Tibial nerve (tissue), 4 donors: ENCODE measurements at regions not wholly inside any gene's neighbourhood (a gene's known extent, or its start where the extent isn't known, plus 50 kb on each side); places are given as distances from the start of the nearest gene placed in this dataset.
A peak's percentile ranks its signal among the peaks of the same experiment; 100 is the strongest.

Experiments
- DNase-seq, 2 donors: peaks; one replicate each; pipeline ENCODE4 v3.0.0-alpha.2; 2019; ENCODE audit warnings: low spot score in 2 of 2
- H3K27ac ChIP-seq, 4 donors: fragments of 200-600 bp; sonication (generic) in 3 of 4; one replicate each; pipeline ENCODE4 v1.5.1; 2017 to 2019; ENCODE audit warnings: mild to moderate bottlenecking in 1 of 4
- H3K27me3 ChIP-seq, 2 donors: fragments of 200-600 bp; sonication (generic) in 1 of 2; one replicate each; pipeline versions ENCODE4 v1.5.1 to v1.6.0; 2017 to 2019
- H3K36me3 ChIP-seq, 3 donors: fragments of 200-600 bp; sonication (generic); one replicate each; pipeline ENCODE4 v1.5.1; 2018 to 2019
- H3K4me1 ChIP-seq, 4 donors: fragments of 200-600 bp; sonication (generic) in 3 of 4; one replicate each; pipeline ENCODE4 v1.5.1; 2017 to 2019
- H3K4me3 ChIP-seq, 4 donors: fragments of 200-600 bp; sonication (generic) in 3 of 4; one replicate each; pipeline ENCODE4 v1.5.1; 2017 to 2019; ENCODE audit warnings: mild to moderate bottlenecking in 1 of 4, moderate library complexity in 1 of 4
- H3K9me3 ChIP-seq, 4 donors: fragments of 200-600 bp; sonication (generic) in 3 of 4; one replicate each; pipeline ENCODE4 v1.5.1; 2017 to 2019
- CTCF ChIP-seq, 5 experiments: fragments of 200-600 bp in 3 of 5; fragments of 450-650 bp in 2 of 5; sonication (generic) in 3 of 5; IDR thresholded peaks; one replicate each; pipeline ENCODE4 v1.5.1; 2016 to 2019; ENCODE audit warnings: antibody characterized with exemption in 5 of 5, mild to moderate bottlenecking in 3 of 5, moderate library complexity in 2 of 5
- EP300 ChIP-seq, 2 donors: sonication (generic); formaldehyde crosslinking; IDR thresholded peaks; one replicate each; pipeline ENCODE4 v1.6.1; 2017; ENCODE audit warnings: antibody characterized with exemption in 2 of 2, mild to moderate bottlenecking in 1 of 2
- POLR2A ChIP-seq, 2 donors: fragments of 450-650 bp; IDR thresholded peaks; one replicate each; pipeline ENCODE4 v1.6.1; 2017; ENCODE audit warnings: antibody characterized with exemption in 2 of 2, mild to moderate bottlenecking in 2 of 2, moderate library complexity in 2 of 2
- WGBS, 2 donors: methylation state at CpG; one replicate each; pipeline ENCODE4 v1.1.5; 2018; 5-methylcytosine and 5-hydroxymethylcytosine counted together

- 77 to 87% methylated on average over 3 of the region's 3 CpGs for WGBS, 2 donors
- H3K27me3 ChIP-seq, result no peaks in the 10 kb centered on the region
- peaks cover 0 to 9% (median 2%) of the 10 kb centered on the region in 4 donors for H3K4me1 ChIP-seq
- H3K27ac ChIP-seq, result peak overlapping the region in 1 of 4 donors; percentile 49
- TF ChIP-seq EP300 (IDR thresholded peaks at IDR 0.05), result no peak
- no peak for TF ChIP-seq CTCF (IDR thresholded peaks at IDR 0.05)
- TF ChIP-seq POLR2A (IDR thresholded peaks at IDR 0.05), result no peak
- no peak overlapping the region for H3K4me3 ChIP-seq
- no peak for DNase-seq
- no peaks in the 10 kb centered on the region for H3K36me3 ChIP-seq
- no peaks in the 10 kb centered on the region for H3K9me3 ChIP-seq
Observed at GRCh38 chr4:20408611-20409010, 156.9 kb downstream of the SLIT2 start.

- no peaks in the 10 kb centered on the region for H3K27me3 ChIP-seq
- H3K27ac ChIP-seq, result no peak overlapping the region
- H3K9me3 ChIP-seq, result no peaks in the 10 kb centered on the region
- H3K36me3 ChIP-seq, result no peaks in the 10 kb centered on the region
- no peak for DNase-seq
- no peak for TF ChIP-seq CTCF (IDR thresholded peaks at IDR 0.05)
- TF ChIP-seq POLR2A (IDR thresholded peaks at IDR 0.05), result no peak
- no peak for TF ChIP-seq EP300 (IDR thresholded peaks at IDR 0.05)
- H3K4me3 ChIP-seq, result no peak overlapping the region
- WGBS, 2 donors, result 74 to 87% methylated on average over 1 of the region's 1 CpG
- H3K4me1 ChIP-seq, result peaks cover 0 to 4% (median under 1%) of the 10 kb centered on the region in 4 donors
Observed at GRCh38 chr4:20412072-20412471, 160.4 kb downstream of the SLIT2 start.

- Histone ChIP-seq H3K4me1 (peaks cover 0 to 23% (median 0%) of the 10 kb centered on the region in 4 donors), H3K36me3 (no peaks in the 10 kb centered on the region), H3K4me3 (no peak overlapping the region), H3K27me3 (no peaks in the 10 kb centered on the region), H3K27ac (peak overlapping the region in 1 of 4 donors; percentile 7), H3K9me3 (no peaks in the 10 kb centered on the region)
- DNase-seq, result no peak
- 94 to 95% methylated on average over 1 of the region's 1 CpG for WGBS, 2 donors
- TF ChIP-seq EP300 (IDR thresholded peaks at IDR 0.05), result no peak
- TF ChIP-seq CTCF (IDR thresholded peaks at IDR 0.05), result no peak
- no peak for TF ChIP-seq POLR2A (IDR thresholded peaks at IDR 0.05)
Observed at GRCh38 chr4:20416800-20417199, 165.1 kb downstream of the SLIT2 start.

- H3K4me3 ChIP-seq, result peak overlapping the region in 2 of 4 donors; percentile 8 to 37
- WGBS, 2 donors, result 9 to 10% methylated on average over 4 of the region's 4 CpGs
- no peaks in the 10 kb centered on the region for H3K9me3 ChIP-seq
- no peaks in the 10 kb centered on the region for H3K27me3 ChIP-seq
- peaks cover 0 to 23% (median 0%) of the 10 kb centered on the region in 4 donors for H3K4me1 ChIP-seq
- peak; percentile 48 to 58 (median 53) for TF ChIP-seq CTCF (IDR thresholded peaks at IDR 0.05)
- TF ChIP-seq POLR2A (IDR thresholded peaks at IDR 0.05), result no peak
- H3K27ac ChIP-seq, result peak overlapping the region in 3 of 4 donors; percentile 11 to 58 (median 57)
- no peak for DNase-seq
- H3K36me3 ChIP-seq, result no peaks in the 10 kb centered on the region
Observed at GRCh38 chr4:20418861-20419451, 167.3 kb downstream of the SLIT2 start.

- H3K9me3 ChIP-seq, result no peaks in the 10 kb centered on the region
- no peak overlapping the region for H3K4me3 ChIP-seq
- no peak overlapping the region for H3K27ac ChIP-seq
- 74 to 83% methylated on average over 3 of the region's 3 CpGs for WGBS, 2 donors
- DNase-seq, result no peak
- H3K4me1 ChIP-seq, result peaks cover 0 to 19% (median 2%) of the 10 kb centered on the region in 4 donors
- H3K36me3 ChIP-seq, result no peaks in the 10 kb centered on the region
- H3K27me3 ChIP-seq, result no peaks in the 10 kb centered on the region
- TF ChIP-seq POLR2A (IDR thresholded peaks at IDR 0.05) (no peak), EP300 (IDR thresholded peaks at IDR 0.05) (no peak), CTCF (IDR thresholded peaks at IDR 0.05) (no peak)
Observed at GRCh38 chr4:20420916-20421602, 169.4 kb downstream of the SLIT2 start.
